Lung (tissue), 11 donors: ENCODE measurements at regions not wholly inside any gene's neighbourhood (a gene's known extent, or its start where the extent isn't known, plus 50 kb on each side); places are given as distances from the start of the nearest gene placed in this dataset.

Source experiments
- ATAC-seq: fragments of 200-7000 bp; cut with Tn5 transposase; one replicate; pipeline ENCODE4 v1.9.1; 2020; ENCODE audit warnings: moderate number of reproducible peaks; ENCODE audit not compliant: insufficient read depth, low FRiP score
- DNase-seq, 3 donors: peaks; one replicate each; pipeline ENCODE4 v3.0.0-alpha.2; 2013 to 2017
- H3K27ac ChIP-seq, 2 donors: one replicate each; pipeline ENCODE4 v1.5.1; 2013; ENCODE audit warnings: mild to moderate bottlenecking in 2 of 2, moderate library complexity in 2 of 2, control low read depth in 1 of 2, inconsistent platforms in 1 of 2, low read depth in 1 of 2, low read length in 1 of 2
- H3K27me3 ChIP-seq, 3 donors: one replicate each; pipeline ENCODE4 v1.5.1; 2013; ENCODE audit warnings: low read length in 2 of 3; ENCODE audit not compliant: control insufficient read depth in 3 of 3, insufficient read depth in 3 of 3
- H3K36me3 ChIP-seq, 4 donors: one replicate each; pipeline ENCODE4 v1.5.1; 2013; ENCODE audit warnings: low read length in 4 of 4, mild to moderate bottlenecking in 1 of 4, moderate library complexity in 1 of 4; ENCODE audit not compliant: control insufficient read depth in 4 of 4, insufficient read depth in 4 of 4
- H3K4me1 ChIP-seq, 5 donors: one replicate each; pipeline ENCODE4 v1.5.1; 2013; ENCODE audit warnings: low read length in 5 of 5, mild to moderate bottlenecking in 2 of 5, moderate library complexity in 1 of 5; ENCODE audit not compliant: control insufficient read depth in 5 of 5, insufficient read depth in 5 of 5
- H3K4me3 ChIP-seq: one replicate; pipeline ENCODE4 v1.5.1; 2013; ENCODE audit warnings: mild to moderate bottlenecking, control low read depth, moderate library complexity
- H3K9ac ChIP-seq, 2 donors: one replicate each; pipeline ENCODE4 v1.5.1; 2013; ENCODE audit warnings: low read length in 2 of 2, control low read depth in 1 of 2; ENCODE audit not compliant: insufficient read depth in 1 of 2
- H3K9me3 ChIP-seq, 4 donors: one replicate each; pipeline ENCODE4 v1.5.1; 2013; ENCODE audit warnings: low read length in 3 of 4, mild to moderate bottlenecking in 1 of 4, moderate library complexity in 1 of 4; ENCODE audit not compliant: control insufficient read depth in 4 of 4, insufficient read depth in 3 of 4
- CTCF ChIP-seq: IDR thresholded peaks from 2 replicates; pipeline ENCODE4 v1.5.1; 2012; ENCODE audit warnings: mild to moderate bottlenecking; ENCODE audit errors: control extremely low read depth, extremely low read depth
- WGBS, 2 donors: extraction: QIAGEN DNeasy Blood & Tissue Kit; methylation state at CpG; one replicate each; pipeline ENCODE4 v1.1.7; 2013; 5-methylcytosine and 5-hydroxymethylcytosine counted together
- donor health status: control.
- donor health status: control.
- donor health status: Bipolar disorder and iron deficiency.
- donor health status: healthy.
- donor health status: DM: yes; HTN: yes; CAD: no.

GRCh38 chr4:31974490-31975002, 1254.4 kb downstream of the PCDH7 start:
- Histone ChIP-seq H3K27me3 (no peaks in the 10 kb centered on the region), H3K36me3 (no peaks in the 10 kb centered on the region), H3K4me1 (no peaks in the 10 kb centered on the region), H3K27ac (no peak overlapping the region), H3K9me3 (peaks cover 0 to 4% (median 0%) of the 10 kb centered on the region in 4 donors), H3K9ac (no peak overlapping the region), H3K4me3 (no peak overlapping the region)
- no peak for DNase-seq
- WGBS, 2 donors, result 77 to 85% methylated on average over 2 of the region's 2 CpGs
- no peak for TF ChIP-seq CTCF
- ATAC-seq, result no peak

GRCh38 chr4:31979988-31980387, 1259.8 kb downstream of the PCDH7 start:
- no peak overlapping the region for H3K27ac ChIP-seq
- no peak overlapping the region for H3K4me3 ChIP-seq
- WGBS, 2 donors, result 66 to 74% methylated on average over 2 of the region's 2 CpGs
- H3K4me1 ChIP-seq, result no peaks in the 10 kb centered on the region
- no peak overlapping the region for H3K9ac ChIP-seq
- DNase-seq (no peak), ATAC-seq (no peak)
- no peaks in the 10 kb centered on the region for H3K36me3 ChIP-seq
- peaks cover 0 to 4% (median 0%) of the 10 kb centered on the region in 4 donors for H3K9me3 ChIP-seq
- no peak for TF ChIP-seq CTCF
- no peaks in the 10 kb centered on the region for H3K27me3 ChIP-seq

GRCh38 chr4:31983246-31983645, 1263.1 kb downstream of the PCDH7 start:
- H3K4me3 ChIP-seq, result no peak overlapping the region
- no peak for TF ChIP-seq CTCF
- WGBS, 2 donors, result 91 to 95% methylated on average over 1 of the region's 1 CpG
- peaks cover 0 to 4% (median 0%) of the 10 kb centered on the region in 4 donors for H3K9me3 ChIP-seq
- no peak for ATAC-seq
- H3K27ac ChIP-seq, result no peak overlapping the region
- H3K27me3 ChIP-seq, result no peaks in the 10 kb centered on the region
- H3K36me3 ChIP-seq, result no peaks in the 10 kb centered on the region
- DNase-seq, result no peak
- no peak overlapping the region for H3K9ac ChIP-seq
- H3K4me1 ChIP-seq, result no peaks in the 10 kb centered on the region

GRCh38 chr4:31983677-31984076, 1263.5 kb downstream of the PCDH7 start:
- no peaks in the 10 kb centered on the region for H3K27me3 ChIP-seq
- H3K36me3 ChIP-seq, result no peaks in the 10 kb centered on the region
- H3K27ac ChIP-seq, result no peak overlapping the region
- H3K9ac ChIP-seq, result no peak overlapping the region
- DNase-seq (no peak), ATAC-seq (no peak)
- no peak overlapping the region for H3K4me3 ChIP-seq
- H3K4me1 ChIP-seq, result no peaks in the 10 kb centered on the region
- H3K9me3 ChIP-seq, result peaks cover 0 to 4% (median 0%) of the 10 kb centered on the region in 4 donors
- TF ChIP-seq CTCF, result no peak
